GM19239 (cell line): ENCODE measurements at regions not wholly inside any gene's neighbourhood (a gene's known extent, or its start where the extent isn't known, plus 50 kb on each side); places are given as distances from the start of the nearest gene placed in this dataset.
"Not testable (repeated sequence)": the region's sequence is repeated elsewhere in the genome, so short reads cannot be mapped to it uniquely, and the experiment has no call there.

ENCODE experiments used
- DNase-seq: peaks from one replicate; pipeline ENCODE4 v3.0.0; 2011; ENCODE audit warnings: low spot score; ENCODE audit not compliant: insufficient read length
- FAIRE-seq: peaks from 2 replicates; lab custom pipeline; 2011; peaks lifted over from hg19 to GRCh38; lab: Jason Lieb, UNC

DNA sequence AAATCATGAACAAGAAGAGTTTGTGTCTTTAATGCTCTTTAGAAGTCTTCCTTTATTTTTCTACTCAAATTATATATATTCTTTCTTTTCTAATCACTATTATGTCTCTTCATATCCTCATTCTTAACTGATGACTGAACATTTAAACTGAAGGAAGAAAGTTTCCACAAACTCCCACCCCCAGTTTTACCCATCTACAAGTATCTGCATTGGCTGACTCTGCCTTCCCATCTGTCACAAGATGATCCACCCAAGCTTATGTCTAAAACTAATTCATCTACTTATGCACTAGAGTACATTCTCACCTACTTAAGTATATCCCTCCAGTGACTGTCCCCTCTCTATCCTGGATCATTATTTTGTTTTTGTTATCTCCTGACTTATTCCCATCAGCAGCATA is 344.5 kb downstream of the PRR16 start:
- no peak for DNase-seq
- no peak for FAIRE-seq

- FAIRE-seq: no peak
- DNase-seq: no peak
Observed at GRCh38 chr5:120813551-120813950, 349.5 kb downstream of the PRR16 start.

DNA sequence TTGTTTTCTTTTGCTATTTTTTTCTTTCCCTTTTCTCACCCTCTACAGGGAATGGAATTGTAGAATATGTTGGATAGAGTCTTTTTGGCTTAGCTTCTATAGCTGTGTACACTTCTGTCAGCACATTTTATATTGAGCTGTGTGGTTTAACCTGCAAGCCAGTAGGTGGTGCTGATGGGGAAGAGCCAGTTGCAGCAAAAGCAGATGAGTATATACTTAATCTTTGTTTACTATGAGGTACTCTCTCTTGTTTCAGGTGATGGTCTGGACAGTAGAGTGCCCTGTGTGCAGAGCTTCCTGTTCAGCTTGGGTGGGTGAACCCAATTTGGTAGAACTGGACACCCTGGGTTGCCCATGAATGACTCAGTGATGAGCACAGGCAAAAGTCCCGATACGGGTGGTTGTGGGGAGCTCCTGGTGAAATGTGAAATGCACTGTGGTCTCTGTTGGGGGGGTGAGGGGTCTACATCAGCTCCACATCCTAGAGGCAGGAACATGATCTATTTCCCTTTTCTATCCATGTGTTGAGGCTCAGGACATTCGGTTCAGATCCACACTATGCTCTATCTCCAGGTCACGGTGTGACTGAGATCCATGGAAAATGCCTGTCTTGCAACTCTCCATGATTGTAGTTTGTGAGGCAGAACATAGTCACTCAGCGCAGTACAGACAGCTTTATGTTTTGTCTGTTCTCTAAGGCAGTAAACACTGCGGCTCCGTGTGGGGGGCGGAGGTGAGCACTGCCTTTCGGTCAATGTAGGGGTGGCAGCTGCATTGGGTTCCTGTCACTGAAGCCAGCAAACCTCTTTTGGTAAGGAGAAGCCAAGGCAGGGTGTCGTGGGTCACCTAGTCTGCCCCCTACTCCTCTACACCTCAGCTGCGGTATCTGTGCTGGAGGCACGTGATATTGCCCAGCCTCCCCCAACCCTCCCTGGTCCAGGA is 353.2 kb downstream of the PRR16 start:
- no peak for DNase-seq
- no peak for FAIRE-seq

- DNase-seq: no peak
- no peak for FAIRE-seq
Observed at GRCh38 chr5:120818128-120818527, 354.0 kb downstream of the PRR16 start.

DNA sequence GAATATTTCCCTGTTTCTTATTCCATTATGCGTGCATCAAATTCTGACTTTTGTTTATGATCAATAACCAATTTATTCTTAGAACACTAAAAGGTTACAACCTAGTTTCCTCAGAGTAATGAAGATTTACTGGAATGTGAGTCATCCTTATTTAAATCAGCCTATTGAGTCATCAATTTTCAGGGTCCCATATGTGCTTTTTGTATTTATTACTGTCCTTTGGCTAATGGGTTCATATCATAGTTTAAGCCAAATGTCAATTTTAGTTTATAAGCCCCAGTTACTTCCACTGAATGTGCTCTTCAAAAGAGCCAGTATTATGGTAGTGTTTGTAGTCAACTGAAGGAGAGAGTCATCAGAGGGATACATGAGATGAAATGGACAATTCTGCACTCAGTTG is 359.2 kb downstream of the PRR16 start:
- FAIRE-seq (no peak), DNase-seq (no peak)

- not testable (repeated sequence) for FAIRE-seq
Observed at GRCh38 chr5:120831646-120832045, 367.5 kb downstream of the PRR16 start.

GRCh38 chr5:120841830-120842229 is 377.7 kb downstream of the PRR16 start:
- DNase-seq (no peak), FAIRE-seq (no peak)

More at GRCh38 chr5:120831646-120832045, 367.5 kb downstream of the PRR16 start:
- not testable (repeated sequence) for DNase-seq

DNA sequence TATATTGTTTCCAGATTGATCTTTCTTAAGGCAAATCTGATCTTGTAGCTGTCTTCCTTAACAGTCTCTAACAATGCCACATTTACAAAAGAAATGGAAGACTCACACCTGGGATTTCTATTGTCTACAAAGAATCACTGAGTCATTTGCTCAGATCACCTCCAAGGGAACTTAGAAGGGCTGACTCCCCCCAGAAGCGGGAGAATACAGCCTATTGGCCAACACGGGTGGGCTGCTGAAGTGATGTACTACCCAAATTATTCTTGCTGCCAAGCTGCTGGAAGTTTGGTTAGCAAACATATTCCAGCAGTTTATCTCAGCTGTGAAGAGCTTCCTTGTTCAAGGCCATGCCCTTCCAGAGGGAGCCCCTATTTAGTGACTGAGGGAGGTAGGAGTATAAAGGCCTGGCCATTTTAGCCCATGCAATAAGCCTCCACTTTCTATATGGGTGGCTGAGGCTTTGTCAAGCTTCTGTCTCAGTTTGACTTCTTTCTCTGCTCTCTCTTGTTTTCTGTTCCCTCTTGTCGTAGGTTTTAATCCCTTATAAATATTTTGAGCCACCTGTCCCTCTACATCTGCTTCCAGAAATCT is 379.4 kb downstream of the PRR16 start:
- FAIRE-seq: no peak
- DNase-seq: no peak

- no peak for FAIRE-seq
- no peak for DNase-seq
Observed at GRCh38 chr5:120848883-120849282, 384.8 kb downstream of the PRR16 start.

GRCh38 chr5:120852222-120852860 is 388.2 kb downstream of the PRR16 start:
- FAIRE-seq (no peak), DNase-seq (no peak)

- FAIRE-seq (no peak), DNase-seq (no peak)
Observed at GRCh38 chr5:120866997-120867396, 402.9 kb downstream of the PRR16 start.

- no peak for FAIRE-seq
Observed at GRCh38 chr5:120869831-120870230, 405.7 kb downstream of the PRR16 start.

DNA sequence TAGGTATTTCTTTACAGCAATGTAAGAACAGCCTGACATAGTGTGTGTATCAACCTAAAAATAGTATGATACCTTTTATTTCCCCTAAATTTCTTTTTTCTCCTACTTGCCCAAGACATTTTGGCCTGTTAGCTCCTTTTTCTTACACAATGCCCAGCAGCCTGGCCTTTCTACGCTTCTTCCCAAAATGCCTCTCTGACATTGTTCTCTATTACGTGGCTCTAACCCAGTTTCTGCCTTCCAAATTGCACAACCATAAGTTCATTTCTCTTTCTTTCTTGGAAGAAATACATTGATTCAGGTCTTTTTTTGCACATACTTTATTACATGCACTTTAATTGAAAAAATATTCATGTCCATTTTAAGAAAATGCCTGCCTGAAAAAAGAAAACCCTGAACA is 408.2 kb downstream of the PRR16 start:
- no peak for DNase-seq
- no peak for FAIRE-seq

More at GRCh38 chr5:120869831-120870230, 405.7 kb downstream of the PRR16 start:
- no peak for DNase-seq

DNA sequence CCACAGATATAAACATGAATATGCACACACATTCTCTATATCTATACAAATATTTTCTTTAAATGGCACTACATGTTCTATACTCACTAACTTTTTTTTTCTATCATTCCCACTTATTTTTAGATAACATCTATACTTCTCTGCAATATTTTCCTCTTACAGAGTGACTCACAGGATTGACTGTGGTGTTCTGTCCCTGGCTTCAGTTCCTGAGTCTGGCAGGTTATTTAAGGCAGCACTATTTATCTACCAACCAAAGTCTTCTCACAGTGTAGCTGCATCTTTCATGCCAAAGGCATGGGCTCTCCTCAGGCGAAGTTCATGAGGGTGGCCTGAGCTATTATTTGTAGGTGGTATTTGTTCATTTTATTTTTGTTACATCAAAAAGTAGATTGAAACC is 409.0 kb downstream of the PRR16 start:
- DNase-seq (no peak), FAIRE-seq (no peak)

- DNase-seq: no peak
- no peak for FAIRE-seq
Observed at GRCh38 chr5:120874081-120874862, 410.2 kb downstream of the PRR16 start.

DNA sequence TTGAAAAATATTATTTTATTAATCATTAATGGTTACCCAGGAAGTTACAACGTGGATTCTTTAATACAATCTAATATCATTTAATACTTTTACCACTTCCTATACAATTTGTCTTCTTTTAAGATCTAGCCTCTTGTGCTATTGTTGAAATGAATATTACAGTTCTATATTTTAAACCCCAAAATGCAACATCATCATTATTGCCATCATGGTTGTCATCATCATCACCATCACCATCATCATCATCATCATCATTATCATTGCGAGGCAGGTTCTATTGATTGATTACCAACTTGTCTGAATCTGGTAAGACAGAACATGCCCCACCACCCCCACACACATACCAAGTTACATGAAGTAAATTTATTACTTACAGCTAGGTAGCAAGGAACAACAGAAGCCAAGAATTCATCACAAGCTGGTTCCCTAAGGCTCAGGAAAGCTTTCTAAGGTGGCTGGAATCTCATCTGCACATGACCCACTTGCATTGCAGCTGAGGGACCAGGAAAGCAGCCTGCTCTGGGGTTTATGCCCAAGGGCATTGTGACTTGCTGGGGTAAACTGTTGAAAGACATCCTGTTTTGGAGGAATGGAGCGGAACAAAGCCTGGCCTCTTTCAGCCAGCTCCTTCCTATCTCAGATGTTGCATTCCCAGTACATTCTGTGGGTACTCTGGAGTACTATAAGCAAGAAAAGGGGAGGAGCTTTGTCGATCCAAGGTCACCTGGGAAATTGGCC is 418.1 kb downstream of the PRR16 start:
- no peak for FAIRE-seq
- DNase-seq: no peak

DNA sequence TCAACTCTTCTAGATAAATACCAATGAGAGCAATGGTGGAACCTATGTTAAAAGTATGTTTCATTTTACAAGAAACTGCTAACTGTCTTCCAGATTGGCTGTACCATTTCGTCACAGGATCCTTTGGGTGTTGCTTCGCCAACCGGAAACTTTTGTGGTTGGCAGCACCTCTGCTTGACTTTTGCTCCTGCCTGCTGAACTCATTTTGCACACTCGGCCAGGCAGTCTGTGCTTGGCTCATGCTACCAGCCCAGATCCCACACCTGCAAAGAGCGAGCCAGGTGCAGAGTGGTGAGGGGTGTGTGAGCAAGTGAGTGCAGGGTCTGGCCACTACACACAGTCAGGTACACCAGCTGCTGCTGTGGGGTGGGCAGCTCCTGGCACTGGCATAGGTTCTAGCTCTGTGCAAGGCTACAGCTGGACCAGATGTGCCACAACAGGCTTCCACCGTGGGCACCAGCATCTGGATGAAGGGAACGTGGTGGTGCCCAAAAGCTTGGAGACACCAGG is 422.3 kb downstream of the PRR16 start:
- no peak for FAIRE-seq
- DNase-seq: no peak

DNA sequence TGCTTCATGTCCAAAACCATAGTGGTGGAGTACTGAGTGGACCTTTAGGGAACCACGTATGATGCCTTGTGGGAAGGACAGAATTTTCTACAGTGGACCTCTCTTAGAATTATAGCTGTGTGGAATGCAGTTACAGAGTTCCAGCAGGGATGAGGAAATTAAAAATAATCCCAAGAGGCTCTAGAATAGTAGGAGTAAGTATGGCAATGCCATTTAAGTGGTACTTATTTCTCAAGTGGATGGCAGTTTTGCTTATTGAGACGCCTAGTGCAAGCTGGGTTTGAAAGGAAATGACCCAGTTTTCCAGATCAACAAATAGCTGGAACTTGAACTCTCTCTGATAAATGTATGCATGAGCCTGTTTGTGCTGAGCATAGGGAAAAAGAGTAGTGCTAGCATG is 431.6 kb downstream of the PRR16 start:
- DNase-seq (no peak), FAIRE-seq (no peak)

GRCh38 chr5:120901199-120901598 is 437.1 kb downstream of the PRR16 start:
- DNase-seq: no peak

More at GRCh38 chr5:120901199-120901598, 437.1 kb downstream of the PRR16 start:
- FAIRE-seq: no peak
